Endothelial cell of umbilical vein (primary cell): ENCODE measurements at regions not wholly inside any gene's neighbourhood (a gene's known extent, or its start where the extent isn't known, plus 50 kb on each side); places are given as distances from the start of the nearest gene placed in this dataset.

Source experiments
- CTCF ChIP-seq, 2 donors: IDR thresholded peaks; 1 replicate in 1 of 2; 2 replicates in 1 of 2; pipeline ENCODE4 v1.5.1; 2011; ENCODE audit warnings: low read length in 2 of 2, mild to moderate bottlenecking in 2 of 2, moderate library complexity in 2 of 2, control low read depth in 1 of 2, inconsistent platforms in 1 of 2, low read depth in 1 of 2; ENCODE audit not compliant: insufficient read depth in 1 of 2; ENCODE audit errors: extremely low read depth in 1 of 2
- EZH2 ChIP-seq: IDR thresholded peaks from 2 replicates; pipeline ENCODE4 v1.6.1; 2012; ENCODE audit warnings: borderline replicate concordance, low read depth, mild to moderate bottlenecking, moderate library complexity, low read length, inconsistent platforms; ENCODE audit not compliant: severe bottlenecking
- GATA2 ChIP-seq: IDR thresholded peaks from 2 replicates; pipeline ENCODE4 v1.7.0; 2011; ENCODE audit warnings: low read depth, mild to moderate bottlenecking, moderate library complexity, mixed read lengths, low read length; ENCODE audit not compliant: insufficient read length, insufficient read depth
- MYC ChIP-seq: IDR thresholded peaks from one replicate; pipeline ENCODE4 v1.6.1; 2011; ENCODE audit warnings: mild to moderate bottlenecking, low read depth, low read length
- POLR2A ChIP-seq: IDR thresholded peaks from 2 replicates; pipeline ENCODE4 v1.6.1; 2012; ENCODE audit warnings: low read depth, mild to moderate bottlenecking, control low read depth, low read length
- POLR2AphosphoS5 ChIP-seq: IDR thresholded peaks from 2 replicates; pipeline ENCODE4 v1.6.1; 2012; ENCODE audit warnings: low read depth, mild to moderate bottlenecking, control low read depth, low read length, moderate library complexity; ENCODE audit not compliant: insufficient read depth

- TF ChIP-seq CTCF (IDR thresholded peaks at IDR 0.05; ENCODE audit: extremely low read depth in 1 of 2, insufficient read depth in 1 of 2, low read depth in 1 of 2, low read length in 2 of 2) = no peak
- TF ChIP-seq MYC = no peak
- TF ChIP-seq POLR2AphosphoS5 = no peak
- no peak for TF ChIP-seq EZH2
- no peak for TF ChIP-seq POLR2A
- no peak for TF ChIP-seq GATA2
Observed at GRCh38 chr6:1089859-1090258, 222.0 kb upstream of the FOXQ1 start.
